HG03439 (cell line): ENCODE measurements at regions not wholly inside any gene's neighbourhood (a gene's known extent, or its start where the extent isn't known, plus 50 kb on each side); places are given as distances from the start of the nearest gene placed in this dataset.

ENCODE experiments used
- ATAC-seq: cut with Tn5 transposase; IDR thresholded peaks from one replicate; pipeline ENCODE4 v1.9.1; 2021; ENCODE audit warnings: mild to moderate bottlenecking, moderate library complexity; ENCODE audit not compliant: unreplicated experiment

DNA sequence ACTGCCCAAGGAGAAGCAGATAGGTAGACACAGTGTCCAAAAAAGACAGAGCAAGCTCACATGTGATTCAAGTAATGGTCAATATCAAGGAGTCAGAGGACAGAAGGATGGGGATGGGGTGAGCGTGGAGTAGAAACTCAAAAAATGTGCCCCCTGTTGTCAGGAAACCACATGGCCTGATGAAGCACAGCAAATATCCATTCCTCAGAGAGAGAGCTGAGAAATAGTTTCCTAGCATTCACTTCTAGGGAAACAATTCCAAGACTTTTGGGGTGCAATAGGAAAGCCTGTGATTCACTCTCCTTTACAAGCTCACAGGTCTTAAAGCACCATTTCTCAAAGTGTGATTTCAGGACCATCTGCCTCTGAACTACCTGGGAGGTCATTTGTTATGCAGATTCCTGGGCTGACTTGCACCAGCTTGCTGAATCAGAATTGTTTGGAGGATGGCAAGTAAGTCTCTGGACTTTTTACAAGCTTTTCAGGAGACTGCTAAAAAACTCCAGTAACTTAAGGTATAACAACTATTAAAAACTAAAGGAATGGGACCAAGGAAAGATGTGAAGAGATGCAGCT lies 432.8 kb downstream of the HDGFL1 start:
- ATAC-seq = no peak

DNA sequence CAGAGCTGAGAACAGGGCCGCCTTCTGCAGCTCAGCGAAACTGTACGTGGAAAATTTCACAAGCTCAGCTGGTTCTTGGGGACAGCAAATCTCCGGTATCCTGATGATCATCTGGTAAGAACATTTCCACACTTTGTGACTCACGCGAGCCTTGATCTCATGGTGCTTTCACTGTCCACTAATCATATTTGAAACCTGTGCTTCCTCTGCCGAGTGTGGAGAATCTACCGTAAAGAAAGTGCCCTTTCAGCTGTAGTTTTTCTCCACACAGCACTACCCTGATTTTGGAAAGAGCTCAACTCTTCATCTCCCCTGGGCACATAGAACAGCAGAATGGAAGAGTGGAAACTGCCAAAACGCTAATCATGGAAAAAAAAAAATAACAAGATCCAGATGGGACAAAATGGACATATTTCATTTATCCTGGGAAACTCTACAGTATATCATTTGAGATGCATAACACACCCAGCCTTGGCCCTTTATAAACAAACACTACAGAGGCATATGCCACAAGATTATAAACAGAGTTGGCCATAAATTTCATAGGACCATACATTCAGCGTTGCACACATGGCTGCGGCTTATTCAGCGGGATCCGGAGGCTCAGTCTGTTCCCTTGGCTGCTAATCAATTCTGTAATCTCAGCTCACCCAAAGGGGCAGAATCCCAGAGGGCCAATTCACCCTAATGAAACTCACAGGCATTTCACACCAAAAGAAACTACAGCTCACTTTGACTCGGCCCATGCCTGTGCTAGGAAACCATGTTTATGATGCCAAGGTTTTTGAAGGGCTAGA lies 434.5 kb downstream of the HDGFL1 start:
- ATAC-seq = no peak

DNA sequence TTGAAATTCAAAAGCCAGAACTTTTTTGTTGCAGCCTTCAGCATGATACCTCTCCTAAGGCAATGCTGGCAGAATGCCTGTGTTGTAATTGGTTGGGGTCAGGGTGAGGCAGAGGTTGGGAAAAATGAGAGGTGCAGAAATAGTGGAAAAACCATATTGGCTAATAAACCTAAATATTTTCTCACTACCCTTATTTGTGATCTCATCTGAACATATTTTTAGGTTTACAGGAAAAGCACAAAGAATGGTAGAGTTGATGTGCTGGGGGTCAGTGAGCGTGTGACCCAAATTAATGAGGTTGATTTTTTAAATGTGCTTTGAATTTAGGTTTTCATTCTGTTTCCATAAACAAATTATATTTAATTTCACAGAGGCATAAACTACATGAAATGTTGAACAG lies 437.3 kb downstream of the HDGFL1 start:
- no peak for ATAC-seq

DNA sequence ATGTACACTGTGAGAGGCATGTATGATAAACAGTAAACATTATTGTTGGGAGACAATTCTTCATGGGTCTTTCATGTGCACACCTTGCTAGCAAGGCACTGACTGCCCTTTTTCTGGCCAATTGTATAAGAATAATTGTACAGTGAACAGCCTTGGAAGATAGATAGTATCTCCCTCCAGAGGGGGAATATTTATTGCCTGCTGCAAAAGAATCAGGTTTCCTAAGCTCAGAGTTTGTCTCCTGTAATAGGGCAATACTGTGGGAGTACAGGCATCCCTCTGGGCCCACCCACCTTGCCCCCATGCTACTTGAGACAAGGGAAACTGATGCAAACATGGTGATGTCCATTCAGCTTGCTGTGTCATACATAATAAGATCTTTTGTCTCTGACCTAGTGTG lies 442.2 kb downstream of the HDGFL1 start:
- no peak for ATAC-seq

DNA sequence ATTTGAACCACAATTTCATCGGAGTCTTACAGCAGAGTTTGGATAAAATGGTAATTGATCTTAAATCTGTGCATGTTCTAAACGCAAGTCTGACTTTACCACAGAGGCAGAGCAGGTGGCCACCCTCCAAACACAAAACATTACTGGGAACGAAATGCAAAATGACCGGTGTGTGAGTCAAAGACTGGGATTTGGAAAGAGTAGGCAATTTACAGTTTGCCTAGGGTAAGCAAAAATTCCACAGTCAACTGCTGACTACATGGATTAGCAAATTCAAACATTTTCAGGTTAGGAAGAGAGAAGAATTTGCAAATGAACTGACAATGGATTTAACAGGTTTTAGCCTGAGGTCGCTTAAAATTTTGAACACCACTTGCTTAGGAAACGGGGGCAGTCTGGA lies 444.4 kb downstream of the HDGFL1 start:
- no peak for ATAC-seq

DNA sequence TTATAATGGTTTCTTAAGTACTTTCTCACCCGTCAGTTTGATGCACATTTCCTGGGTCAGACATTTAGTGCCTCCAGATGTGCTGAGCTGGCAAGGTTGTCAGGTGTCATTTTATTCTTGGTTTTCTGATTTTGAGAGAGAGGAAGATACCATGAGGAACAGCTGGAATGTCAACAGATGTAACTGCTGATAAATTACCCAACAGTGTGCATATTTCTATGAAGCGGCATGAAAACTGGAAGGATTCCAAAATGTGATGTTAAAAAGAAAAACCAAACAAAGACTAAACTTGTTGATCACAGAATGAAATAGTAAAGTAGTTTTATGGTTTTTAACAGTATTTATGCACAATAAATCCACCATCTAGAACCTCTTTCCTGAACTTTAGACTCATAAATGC lies 447.3 kb downstream of the HDGFL1 start:
- ATAC-seq = no peak

DNA sequence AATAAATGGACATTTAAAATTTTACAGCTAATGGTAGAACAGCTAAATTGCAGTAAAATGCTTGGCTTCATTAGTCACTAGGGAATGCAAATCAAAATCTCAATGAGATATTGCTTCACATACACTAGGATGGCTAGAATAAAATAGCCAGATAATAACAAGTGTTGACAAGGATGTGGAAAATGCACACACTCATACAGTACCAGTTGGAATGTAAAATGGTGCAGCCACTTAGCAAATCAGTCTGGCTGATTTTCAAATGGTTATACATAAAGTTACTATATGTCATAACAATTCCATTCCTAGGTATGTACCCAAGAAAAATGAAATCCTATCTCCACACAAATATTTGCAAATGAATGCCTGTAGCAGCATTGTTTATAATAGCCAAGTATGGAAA lies 452.1 kb downstream of the HDGFL1 start:
- no peak for ATAC-seq

DNA sequence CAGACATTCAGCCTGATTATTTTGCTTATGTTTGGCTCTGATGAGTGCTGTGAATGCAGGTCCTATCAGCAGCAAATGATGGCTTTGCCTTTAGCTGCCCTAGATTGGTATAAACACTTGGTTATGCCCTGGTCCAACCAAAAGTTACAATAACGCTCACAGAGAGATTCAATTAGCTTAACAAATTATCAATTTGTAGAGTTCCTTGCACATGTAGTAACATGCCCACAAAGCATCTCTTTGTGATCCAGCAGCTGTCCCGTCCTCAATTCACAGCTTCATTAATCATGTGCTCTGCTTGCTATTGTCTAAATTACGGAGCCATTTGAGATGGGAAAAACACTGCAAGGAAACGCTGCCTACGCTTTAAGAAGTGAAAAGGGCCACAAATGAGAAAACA lies 457.9 kb downstream of the HDGFL1 start:
- ATAC-seq = no peak

DNA sequence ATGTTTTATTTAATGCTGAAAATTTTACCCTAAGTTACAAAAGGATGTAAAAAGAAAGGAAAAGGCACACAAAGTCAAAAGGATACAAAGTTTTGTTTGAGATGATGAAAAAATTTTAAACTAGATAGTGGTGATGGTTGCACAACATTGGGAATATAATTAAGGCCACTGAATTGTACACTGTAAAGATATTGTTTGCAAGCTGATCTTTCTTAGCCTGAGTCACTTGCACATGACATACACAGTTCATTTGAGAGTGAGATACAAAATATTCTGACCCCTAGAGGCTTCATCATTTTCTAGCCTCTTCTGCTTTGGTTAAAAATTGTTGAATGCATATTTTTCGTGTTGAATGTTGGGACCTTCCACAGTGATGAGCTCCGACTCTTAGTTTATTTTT lies 462.6 kb downstream of the HDGFL1 start:
- no peak for ATAC-seq

DNA sequence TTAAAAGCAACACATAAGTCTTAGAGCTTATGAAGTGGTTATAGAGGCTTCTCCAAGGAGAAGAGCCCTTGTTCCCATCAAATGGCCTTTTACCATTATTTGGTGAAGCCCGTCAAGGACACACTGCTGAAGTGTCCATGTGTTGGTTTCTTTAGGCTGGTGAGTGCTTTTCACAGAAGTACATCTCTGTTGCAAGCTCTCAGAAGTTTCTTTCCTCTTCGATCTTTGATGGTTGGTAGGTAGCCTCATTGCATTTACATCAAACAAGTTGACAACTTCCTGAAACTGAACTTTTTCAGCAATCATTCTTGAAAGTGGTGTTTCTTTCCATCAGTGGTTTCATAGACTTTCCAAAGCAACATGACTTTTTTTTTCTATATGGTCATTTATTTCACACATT lies 465.6 kb downstream of the HDGFL1 start:
- no peak for ATAC-seq

DNA sequence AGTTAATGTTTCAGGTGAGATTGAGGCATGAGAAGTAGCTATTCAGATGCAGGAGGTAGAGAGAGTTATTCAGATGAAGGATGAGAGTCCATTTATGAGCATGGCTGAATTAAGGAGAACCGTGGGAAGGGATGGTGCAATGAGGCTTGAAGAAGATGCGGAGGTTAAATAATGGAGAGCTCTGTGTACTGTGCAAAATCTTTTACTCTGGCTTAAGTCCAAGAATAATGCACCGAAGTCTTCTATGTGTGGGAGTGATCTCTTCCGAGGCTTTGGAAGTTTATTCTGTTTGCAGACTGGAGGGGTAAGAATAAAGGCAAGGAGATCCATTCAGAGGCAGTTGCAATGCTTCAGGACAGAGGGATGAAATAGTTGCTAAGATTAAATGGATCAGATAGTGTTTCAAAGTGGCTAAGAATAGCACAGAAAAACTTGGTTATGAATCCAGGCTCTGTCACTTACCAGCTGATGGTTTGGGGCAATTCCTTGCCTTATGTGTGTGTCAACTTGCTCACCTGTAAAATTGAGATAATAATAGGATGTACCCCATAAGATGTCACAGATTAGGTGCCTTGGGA lies 467.1 kb downstream of the HDGFL1 start:
- no peak for ATAC-seq

DNA sequence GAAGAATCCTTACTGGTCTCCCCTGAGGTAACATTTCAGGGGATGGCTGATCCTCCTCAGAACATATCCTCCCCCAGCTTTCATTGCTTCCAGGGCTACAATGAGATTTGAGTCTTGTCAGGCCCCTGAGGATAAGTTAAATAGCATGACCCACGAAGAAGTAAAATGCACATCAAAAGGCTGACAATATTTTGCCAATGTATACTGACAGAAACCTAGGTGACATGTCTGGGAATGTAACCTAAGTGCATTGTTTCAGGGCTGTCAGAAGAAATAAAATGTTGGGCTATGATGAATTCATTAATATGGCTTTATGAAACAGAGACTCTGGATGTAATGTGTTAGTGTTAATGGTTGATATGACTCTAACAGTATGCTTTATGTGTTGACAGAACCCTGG lies 471.5 kb downstream of the HDGFL1 start:
- ATAC-seq = no peak

DNA sequence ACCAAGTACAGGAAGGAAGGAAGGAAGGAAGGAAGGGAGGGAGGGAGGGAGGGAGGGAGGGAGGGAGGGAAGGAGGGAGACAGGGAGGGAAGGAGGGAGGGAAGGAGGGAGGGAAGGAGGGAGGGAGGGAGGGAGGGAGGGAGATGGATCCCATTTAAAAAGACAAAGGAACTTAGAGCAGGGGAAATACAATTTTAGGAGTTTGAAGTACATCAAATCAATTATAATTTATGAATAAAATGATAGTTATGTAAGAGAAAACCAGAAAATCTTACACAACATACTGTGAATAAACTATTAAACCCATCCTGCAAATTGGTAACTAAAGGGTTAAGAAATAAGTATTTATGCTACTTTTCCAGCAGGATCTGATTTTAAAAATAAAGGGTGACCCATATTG lies 475.9 kb downstream of the HDGFL1 start:
- ATAC-seq = no peak

DNA sequence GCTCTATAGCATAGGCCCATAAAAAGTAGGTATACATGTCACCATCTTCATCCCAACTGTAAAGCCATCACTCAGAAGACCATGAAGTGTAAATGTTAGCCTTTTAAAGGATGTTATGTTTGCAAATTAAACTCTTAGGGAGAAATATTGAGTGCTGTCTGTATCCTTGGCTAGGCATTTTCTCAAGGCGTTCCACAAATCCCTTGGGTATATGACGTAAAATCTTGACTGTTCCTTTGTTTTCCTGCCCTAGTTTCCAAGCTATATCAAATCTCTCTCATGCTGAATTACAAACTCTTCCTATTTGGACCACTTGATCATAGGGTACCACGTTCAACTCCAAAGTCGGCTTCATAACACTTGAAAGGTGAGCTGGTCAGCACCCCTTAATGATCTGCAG lies 486.2 kb downstream of the HDGFL1 start:
- ATAC-seq = no peak

DNA sequence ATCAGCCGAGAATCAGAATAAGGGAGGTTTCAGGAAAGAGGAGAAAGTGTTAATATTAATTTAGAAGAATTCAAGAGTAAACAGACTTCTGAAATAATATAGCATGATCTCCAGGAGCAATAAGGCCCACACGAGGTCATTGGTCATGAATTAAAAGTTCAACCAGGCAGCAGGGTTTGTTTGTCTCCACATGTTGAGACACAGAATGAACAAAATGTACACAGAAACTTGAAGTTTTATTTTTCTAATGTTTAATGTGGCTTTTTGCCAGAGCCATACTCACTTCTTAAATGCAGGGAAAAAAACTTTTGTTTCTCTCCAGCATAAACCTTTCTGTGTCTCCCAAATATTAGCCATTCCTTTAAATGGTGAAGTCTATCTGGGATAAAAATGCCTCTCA lies 504.5 kb downstream of the HDGFL1 start:
- no peak for ATAC-seq

DNA sequence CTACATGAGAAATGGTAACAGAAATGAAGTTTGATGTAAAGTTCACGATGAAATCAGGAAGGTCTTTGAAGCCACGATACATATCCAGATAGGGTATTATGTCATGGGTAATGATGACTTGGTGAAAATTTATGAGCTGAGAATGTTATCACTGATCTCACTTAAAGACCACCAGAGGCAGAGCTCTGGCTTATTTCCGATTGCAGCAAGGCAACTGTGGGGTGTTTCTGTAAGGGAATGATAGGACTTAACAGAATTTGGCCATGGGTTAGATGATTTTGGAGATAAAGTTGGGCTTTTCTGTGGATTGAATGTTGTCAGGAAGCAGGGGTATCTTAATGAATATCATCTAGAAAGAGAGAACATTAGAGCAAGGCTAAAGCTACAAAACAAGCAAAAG lies 508.4 kb downstream of the HDGFL1 start:
- no peak for ATAC-seq

DNA sequence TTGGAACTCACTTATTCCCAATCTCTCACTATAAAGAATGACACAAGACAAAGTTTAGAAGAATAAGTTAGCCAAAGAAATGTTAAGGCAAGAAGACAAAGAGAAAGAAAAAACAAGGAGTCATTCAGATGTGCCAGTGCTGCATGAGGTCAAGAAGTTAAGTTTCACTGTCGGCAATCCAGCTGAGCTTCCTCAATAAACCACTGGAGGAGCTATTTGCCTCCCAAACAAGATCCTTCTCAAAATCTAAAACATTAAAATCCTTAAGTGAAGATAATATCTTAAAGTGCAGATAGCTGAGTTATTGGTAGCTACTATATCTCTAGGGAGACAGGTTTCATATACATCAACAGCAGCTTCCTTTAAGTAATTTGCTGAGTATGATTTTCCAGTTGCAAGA lies 512.3 kb downstream of the HDGFL1 start:
- ATAC-seq = no peak

DNA sequence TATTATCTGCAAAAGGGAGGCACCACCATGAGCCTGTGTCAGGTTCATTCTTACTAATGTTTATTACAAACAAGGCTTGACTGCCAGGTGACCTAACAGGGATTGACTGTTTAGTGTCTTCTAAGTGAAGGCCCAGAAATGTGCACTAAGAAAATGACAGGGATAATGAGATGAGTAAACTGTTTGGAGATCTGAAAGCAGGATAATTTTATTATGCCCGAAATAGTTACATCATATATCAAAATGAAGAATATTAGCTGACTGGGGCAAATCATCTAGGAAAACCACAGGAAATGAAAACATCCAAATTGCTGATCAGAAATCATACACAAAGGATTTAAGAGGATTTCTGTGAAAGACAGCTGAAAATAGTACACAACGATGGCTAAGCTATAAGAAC lies 516.7 kb downstream of the HDGFL1 start:
- ATAC-seq = no peak

DNA sequence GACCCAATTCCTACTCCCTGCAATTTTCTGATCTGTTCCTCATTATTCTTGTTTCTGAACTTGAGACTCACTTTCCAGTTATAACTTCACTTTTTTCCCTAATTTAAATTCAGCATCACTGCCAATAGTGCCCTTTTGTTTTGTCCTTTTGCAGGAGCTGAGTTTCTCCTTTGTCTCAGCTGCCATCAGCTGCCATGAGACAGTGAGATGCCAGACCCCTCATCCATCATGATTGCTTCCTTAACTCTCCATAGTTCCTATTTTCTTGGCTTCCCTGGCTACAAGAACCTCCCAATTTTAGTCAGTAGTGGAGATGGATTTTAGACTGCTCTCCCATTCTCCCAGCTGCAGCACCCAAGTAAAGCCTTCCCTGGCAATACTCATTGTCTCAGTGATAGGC lies 518.1 kb downstream of the HDGFL1 start:
- ATAC-seq = no peak

DNA sequence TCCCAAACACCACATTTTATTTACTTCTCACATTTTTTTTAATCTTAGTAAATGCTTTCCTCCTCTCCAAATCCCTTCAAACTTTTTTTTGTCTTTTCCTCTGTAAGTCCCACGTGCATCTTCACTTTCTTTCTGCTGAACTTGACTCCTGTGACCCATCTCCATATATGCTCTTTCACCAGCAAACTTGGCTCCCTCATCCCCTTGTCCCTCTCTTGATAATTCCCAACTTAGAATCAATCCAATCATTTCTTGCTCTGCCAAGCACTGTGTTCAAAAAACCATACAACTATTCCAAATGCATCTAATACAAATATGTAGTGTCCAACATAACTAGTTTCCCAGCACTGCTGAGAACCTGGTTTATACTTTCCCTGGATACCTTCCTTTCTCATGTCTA lies 519.4 kb downstream of the HDGFL1 start:
- no peak for ATAC-seq

DNA sequence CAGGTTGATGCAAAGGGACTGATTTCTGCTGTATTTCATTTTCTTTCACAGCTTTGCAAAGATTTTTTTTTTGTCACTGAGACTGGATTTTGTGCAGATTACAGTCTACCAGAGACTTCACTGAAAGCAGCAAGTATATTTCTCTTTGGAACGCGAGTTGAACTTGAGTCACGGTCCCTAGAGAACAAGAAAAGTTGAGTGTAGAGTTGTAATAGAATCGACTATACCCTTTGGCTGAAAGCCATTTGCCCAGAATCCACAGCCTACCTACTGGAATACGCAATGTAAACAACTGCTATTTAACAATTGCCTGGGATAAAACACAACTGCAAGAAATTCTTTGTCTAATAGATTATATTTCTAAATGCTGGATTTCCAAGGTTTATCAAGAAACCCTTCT lies 520.6 kb downstream of the HDGFL1 start:
- ATAC-seq = no peak

DNA sequence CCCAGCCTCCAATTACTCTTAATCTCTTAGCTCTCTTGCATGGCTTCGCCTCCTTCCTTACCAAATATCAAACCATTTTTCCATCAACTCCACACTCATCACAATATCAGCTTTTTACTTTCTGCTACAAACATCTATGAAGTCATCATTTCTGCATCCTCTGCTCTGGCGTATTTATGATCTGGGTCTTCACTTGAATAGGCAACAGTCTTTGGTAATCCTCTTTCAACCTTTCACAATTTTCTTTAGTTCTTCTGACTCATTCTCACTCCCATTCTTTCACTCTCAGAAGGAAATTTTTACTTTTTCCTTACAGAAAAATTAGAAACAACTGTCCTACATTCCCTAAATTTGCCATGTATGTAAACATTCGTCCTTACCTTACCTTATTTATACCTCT lies 522.4 kb downstream of the HDGFL1 start:
- ATAC-seq = no peak

DNA sequence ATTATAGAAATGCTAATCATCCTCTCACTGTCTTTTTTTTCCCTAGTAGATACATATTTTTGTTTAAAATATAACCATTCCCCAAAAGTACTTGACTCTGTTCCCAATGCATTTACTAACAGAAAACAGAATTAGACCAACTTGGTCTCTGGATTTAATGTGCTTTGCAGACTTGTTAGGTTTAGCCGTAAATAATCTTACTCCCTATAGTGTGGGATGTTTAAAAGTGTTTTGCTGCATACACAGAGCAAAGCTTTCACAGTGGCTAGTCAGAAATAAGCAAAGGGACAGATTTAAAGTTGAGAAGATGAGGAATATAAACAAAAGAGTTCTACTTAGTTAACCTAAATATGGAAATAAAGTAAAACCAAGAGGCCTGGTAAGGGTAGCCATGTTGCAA lies 527.5 kb downstream of the HDGFL1 start:
- ATAC-seq = no peak
